NCI-H1436 (cell line): ENCODE measurements at regions not wholly inside any gene's neighbourhood (a gene's known extent, or its start where the extent isn't known, plus 50 kb on each side); places are given as distances from the start of the nearest gene placed in this dataset.
"Not testable (repeated sequence)": the region's sequence is repeated elsewhere in the genome, so short reads cannot be mapped to it uniquely, and the experiment has no call there.

Experiments used
- DNase-seq: peaks from one replicate; lab custom pipeline; 2025; lab: John Stamatoyannopoulos, UW

DNA sequence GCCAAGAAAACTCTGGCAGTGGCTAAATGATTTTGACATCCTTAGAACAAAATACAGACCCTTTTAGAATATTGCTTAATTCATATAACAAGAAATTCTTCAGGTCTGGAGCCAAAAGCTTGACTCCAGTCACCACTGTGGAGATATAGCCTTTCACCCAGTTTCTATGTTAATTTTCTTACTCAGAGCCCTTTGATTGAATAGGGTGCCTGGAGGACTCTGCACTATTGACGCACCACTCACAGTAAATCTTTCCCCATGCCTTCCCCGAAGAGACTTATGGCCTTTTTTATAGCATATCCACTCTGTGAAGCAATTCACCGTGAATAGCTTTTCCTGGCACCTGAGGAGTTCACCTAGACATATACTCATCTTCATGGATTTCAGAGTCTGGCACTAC is 613.8 kb downstream of the ZWINT start:
- DNase-seq = no peak

- DNase-seq = no peak
These were observed 615.1 kb downstream of the ZWINT start for GRCh38 chr10:55746002-55746401.

DNA sequence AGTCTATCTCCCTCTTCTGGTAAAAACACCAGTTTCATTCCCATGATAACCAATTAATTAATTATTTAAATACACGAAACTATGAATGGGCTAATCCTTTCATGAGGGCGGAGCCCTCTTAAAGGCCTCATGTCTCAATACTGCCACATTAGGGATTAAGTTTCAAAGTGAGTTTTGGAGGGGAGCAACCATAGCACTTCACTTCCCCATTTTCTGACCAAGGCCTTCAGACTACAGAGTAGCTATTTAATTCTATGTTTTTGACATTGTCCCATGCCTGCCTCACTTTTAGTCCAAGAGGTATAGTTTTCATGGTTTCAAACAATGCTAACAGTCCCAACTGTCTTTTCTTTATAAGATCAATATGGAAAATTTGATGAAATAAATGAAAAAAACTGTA is 618.6 kb downstream of the ZWINT start:
- no peak for DNase-seq

DNA sequence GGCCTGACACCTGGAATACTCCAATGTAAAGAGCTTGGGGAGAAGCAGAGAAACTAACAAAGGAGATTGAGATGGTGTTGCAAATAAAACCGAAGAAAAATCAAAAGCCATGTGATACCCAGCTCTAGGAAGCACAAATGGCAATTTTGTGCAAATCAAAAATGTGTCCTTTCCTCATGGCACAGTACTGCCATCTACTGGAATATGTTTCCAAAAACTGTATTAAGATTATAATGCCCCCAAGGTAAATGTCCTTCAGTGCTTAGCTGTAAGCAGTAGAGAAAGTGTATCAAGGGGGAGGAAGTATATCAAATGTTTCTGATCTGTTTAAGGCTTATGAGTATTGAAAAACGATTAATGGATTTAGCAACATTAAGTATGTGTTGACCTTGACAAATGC is 620.3 kb downstream of the ZWINT start:
- not testable (repeated sequence) for DNase-seq

GRCh38 chr10:55740110-55740509 is 620.9 kb downstream of the ZWINT start:
- no peak for DNase-seq

DNA sequence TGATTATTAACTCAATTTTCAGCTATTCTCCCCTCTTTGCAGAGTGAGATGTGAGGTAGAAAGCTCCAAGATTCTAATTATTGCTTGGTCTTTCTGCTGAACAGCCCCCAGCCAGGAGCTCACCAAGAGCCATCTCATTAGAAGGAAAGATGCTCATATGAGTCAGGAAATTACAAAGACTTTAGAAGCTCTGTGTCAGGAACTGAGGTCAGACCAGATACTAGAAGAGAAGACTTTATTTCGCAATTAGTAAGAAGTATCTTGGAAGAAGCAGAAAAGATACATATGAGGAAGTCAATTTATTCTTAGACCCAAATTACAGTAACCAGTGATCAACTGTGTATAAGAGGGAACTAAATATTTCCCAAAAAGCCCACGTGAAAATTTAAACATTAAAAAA is 626.9 kb downstream of the ZWINT start:
- no peak for DNase-seq

DNA sequence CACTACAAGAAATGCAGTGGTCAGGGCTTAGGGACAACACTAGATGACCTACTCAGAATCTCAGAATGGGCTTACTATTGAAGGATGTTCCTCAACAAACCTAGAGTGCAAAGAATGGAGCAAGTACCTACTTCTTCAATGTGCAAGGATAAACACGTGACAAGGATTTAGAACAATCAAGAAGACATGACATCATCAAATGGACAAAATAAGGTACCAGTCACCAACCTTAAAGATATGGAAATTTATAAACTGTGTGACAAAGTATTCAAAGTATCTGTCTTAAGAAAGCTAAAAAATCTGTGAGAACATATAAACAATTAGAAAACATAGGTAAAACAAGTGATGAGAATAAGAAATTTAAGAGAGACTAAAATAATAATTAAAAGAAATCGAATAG is 656.1 kb downstream of the ZWINT start:
- DNase-seq = no peak

DNA sequence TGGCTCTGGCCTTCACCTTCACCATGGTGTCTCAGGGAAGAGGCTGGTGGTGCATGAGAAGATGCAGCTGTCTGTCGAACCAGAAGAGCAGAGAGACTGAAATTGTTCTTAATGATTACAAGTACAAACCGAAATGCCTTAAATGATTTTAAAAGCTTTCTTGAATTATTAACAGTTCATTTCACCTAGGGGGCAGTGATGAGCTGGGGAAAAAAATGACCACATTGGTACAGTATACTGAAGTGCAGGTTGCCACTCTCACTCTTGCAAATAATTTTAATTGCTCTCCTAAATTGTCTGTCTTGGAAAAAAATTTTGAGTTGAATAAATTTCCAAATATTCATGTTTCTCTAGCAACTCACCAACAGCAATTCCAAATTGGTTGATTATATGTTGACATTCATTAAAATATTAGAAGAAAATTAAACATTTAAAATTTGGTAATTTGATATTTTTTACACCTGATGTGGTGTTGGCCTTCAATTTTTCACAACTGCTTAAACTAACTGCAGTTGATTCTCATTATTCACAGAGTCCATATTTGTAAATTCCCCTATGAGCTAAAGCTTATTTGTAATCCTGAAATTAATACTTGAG is 692.6 kb downstream of the ZWINT start:
- DNase-seq = no peak

DNA sequence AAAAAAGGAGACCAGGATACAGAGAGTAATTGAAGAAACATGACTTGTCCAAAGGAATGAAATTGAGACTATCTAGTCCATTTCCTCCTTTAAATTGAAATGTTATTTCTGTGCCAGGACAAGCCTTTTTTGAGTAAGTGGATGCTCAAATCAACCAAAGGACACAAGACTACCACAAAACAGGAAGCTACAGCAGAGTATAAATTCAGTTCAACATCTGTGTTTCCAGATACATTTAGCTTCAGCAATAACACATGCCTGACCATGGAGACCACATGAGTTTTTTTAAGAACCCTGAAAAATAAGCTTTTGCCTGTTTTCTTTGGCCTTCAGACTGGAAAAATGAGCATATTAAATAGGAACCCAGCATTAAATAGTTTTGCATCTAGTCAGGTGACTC is 707.5 kb downstream of the ZWINT start:
- no peak for DNase-seq

DNA sequence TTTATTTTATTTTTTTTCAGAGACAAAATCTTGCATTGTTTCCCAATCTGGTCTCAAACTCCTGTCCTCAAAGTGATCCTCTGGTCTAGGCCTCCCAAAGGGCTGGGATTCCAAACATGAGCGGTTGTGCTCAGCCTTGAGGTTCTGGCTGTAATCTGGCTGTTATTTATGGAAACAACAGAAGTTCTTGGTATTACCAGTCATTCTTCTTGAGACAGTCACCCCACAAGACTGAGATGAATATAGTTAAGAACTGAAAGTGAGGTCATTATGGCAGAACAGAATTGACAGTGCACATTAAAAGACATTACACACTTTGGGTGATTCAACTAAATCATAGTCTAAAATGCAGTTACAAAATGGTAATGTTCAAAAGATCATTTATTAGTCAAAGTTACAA is 719.5 kb downstream of the ZWINT start:
- no peak for DNase-seq

DNA sequence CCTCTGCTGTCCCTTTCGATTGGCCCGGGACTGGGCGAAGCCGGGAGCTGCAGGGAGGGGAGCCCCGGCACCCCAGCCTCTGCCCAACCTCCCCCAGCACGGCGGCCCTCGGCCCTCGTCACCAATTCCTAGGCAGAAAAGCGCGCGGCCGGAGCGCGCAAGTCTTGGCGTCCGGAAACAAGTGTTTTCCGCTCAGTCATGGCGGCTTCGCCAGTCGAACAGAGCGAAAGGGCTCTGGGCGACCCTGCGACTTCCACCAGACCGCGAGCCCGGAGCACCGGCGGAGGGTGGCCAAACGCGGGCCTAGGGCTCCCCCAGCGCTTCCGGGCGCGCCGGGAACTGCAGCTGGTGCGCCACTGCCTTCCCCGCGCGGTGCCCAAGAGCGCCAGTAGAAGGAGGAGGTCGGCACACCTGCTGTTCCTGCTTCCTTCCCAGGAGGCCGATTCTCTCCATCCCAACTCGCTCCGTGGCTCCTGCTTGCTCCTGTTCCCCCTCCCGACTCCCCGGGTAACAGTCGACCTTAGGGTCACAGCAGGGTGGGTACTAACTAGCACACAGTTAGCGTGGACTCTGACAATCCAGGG is 729.9 kb downstream of the ZWINT start:
- no peak for DNase-seq

- DNase-seq = no peak
These were observed 730.5 kb downstream of the ZWINT start for GRCh38 chr10:55630491-55631056.

DNA sequence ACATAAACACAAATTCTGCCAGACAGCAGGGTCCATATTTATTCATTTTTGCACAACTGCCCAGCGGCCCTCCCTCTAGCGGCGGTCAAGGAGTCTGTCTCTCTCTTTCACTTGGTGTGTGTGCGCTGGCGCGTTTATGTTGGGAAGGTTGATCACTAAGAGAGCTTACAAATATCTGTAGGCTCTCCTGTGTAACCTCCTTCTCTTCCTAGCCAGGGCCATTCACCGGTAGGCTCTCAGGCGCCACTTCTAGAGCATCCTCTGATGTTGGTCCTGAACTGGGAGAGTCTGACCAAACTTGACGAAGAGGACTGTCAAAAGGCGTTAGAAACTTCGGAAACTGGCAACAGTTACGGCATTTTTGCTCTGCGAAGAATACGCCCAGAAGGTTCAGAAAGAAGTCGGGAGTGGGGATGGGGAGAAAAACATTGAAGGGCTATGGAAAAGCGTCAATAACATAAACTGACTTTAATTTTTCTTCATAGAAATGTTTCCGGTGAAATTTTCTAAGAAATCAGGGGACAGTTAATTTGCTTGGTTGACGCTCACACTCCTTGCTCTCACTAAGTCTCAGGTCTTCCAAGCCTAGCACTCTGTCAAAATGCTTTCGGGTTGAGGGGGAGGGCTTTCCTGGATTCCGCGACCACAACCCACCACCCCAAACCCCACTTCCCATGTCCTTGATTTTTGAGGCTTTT is 731.1 kb downstream of the ZWINT start:
- DNase-seq = no peak

DNA sequence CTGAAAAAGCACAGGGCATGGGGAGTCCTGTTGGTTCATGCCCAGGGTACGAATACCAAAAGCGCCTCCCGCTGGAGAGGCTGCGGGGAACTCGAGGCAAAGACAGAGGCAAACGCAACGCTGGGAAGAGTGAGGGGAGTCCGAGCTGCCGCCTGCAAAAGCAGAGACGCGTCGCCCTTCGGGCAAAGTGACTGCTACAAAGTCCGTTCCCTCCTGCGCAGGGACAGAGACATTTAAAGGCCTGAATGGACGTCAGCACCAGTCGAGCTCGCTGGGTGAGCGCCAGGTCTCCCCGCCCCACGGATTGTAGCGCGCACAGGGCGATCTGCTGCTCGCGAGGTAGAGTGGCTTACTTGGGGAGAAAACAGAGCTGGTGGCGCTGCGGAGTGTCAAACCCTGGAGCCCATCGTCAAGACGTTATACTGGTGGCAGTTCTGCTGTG is 732.8 kb downstream of the ZWINT start:
- no peak for DNase-seq

- no peak for DNase-seq
These were observed 733.5 kb downstream of the ZWINT start for GRCh38 chr10:55627501-55628051.

DNA sequence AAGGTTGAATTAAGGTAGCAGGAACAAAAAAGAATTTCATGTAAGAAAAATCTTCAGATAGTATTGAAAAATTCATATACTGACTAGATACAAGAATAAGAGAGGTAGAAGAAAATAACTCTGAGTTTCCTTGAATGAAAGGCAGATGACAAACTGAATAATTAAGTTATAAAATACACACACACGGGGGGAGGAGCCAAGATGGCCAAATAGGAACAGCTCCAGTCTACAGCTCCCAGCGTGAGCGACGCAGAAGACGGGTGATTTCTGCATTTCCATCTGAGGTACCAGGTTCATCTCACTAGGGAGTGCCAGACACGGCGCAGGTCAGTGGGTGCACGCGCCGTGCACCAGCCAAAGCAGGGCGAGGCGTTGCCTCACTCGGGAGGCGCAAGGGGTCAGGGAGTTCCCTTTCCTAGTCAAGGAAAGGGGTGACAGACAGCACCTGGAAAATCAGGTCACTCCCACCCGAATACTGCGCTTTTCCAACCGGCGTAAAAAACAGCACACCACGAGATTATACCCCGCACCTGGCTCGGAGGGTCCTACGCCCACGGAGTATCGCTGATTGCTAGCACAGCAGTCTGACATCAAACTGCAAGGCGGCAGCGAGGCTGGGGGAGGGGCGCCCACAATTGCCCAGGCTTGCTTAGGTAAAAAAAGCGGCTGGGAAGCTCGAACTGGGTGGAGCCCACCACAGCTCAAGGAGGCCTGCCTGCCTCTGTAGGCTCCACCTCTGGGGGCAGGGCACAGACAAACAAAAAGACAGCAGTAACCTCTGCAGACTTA is 759.2 kb downstream of the ZWINT start:
- DNase-seq = not testable (repeated sequence)

- no peak for DNase-seq
These were observed 750.6 kb upstream of the PCDH15 start for GRCh38 chr10:55551603-55552002.

DNA sequence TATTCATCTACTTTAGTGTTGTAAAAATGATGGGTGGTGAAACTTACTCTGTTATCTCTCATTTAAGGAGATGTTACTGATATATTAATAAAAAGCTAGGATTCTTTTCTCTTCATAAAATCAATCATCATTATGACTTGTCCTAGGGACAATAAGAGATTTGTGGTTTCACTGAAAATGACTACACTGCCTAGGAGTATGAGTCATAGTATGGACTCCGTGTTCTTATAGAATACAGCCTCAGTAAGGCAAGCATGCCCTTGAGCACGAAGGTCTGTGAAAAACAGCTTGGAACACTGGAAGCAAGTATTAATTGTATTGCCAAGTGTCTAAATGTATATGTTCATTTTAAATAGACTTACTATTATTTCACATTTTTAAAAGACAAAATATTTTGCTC is 749.2 kb upstream of the PCDH15 start:
- DNase-seq = no peak

GRCh38 chr10:55537497-55537896 is 736.5 kb upstream of the PCDH15 start:
- not testable (repeated sequence) for DNase-seq

DNA sequence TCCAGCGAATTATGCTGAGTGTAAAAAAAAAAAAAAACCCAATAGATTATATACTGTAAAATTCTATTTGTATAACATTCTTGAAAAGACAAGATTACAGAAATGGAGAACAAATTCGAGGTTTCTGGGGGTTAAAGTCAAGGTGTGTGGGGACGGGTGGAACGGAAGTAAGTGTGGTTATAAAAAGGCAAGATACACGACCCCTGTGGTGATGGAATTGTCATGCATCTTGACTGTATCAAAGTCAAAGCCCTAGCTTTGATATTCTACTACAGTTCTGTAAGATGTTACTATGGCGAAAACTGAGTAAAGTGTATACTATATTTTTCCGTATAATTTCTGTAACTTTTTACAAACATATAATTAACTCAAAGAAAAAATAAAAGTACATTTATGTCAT is 718.2 kb upstream of the PCDH15 start:
- DNase-seq = no peak

DNA sequence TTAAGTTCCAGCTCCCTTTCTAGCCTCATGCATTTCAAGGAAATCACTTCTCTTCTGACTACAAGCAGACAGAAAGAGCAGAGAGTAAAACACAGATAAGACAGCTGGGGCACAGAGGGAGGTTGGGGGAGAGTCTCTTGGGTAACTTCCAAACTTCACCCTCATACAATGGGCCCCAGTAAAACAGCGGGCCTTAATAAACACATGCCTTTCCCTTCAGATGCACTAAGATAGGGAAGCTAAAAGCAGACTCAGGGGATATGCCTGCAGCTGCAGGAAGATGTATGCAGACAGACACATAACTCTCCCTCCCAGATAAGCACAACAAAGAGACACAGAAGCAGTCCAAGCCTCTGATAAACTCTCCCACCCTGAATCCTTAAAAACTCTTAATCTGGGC is 717.4 kb upstream of the PCDH15 start:
- DNase-seq = not testable (repeated sequence)

- DNase-seq = no peak
These were observed 708.1 kb upstream of the PCDH15 start for GRCh38 chr10:55509168-55509567.
